T-helper 1 cell treated with Interleukin-12 subunit alpha and Interleukin-12 subunit beta and Interleukin-4 antibody, amounts not matched to agents 30 ng/mL and 1 ng/mL, for 36 hours (primary cell): ENCODE measurements at regions not wholly inside any gene's neighbourhood (a gene's known extent, or its start where the extent isn't known, plus 50 kb on each side); places are given as distances from the start of the nearest gene placed in this dataset.

Experiments used
- intact Hi-C: fragments of 100-400 bp; cut with micrococcal nuclease; formaldehyde crosslinking; loops from one replicate; pipeline ENCODE4 v1.15.1; 2024

DNA sequence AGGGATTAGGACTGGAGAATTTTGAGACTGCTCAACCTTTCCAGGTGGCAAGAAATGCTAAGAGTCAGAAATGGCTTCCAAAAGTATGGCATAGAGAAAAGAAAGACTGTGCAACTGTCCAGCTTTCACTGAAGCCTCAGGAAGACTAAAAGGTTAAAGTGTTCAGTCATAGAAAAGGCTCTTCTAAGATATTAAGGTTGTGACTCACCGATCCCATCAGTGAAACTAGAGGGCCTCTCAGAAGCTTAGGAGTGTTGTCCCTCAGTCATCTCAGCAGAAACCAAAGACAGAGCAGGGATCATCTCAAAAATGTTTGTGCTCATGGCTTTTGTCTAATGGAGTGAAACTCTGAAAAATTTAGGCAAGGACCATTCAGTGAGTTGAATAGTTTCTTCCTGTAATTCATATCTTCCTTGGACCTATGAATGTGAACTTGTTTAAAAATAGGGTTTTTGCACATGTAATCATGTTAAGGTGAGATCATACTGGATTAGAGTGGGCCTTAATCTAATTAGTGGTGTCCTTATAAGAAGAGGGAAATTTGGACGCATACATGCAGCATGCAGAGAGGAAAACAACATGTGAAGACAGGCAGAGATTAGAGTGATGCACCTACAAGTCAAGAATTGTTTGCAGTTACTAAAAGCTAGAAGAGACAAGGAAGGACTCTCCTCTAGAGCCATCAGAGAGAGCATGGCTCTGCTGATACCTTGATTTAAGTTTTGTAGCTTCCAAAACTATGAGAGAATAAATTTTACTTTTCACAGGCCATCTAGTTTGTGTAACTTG, 71.3 kb downstream of the RPE65 start:
- intact Hi-C loops: no loop called here

DNA sequence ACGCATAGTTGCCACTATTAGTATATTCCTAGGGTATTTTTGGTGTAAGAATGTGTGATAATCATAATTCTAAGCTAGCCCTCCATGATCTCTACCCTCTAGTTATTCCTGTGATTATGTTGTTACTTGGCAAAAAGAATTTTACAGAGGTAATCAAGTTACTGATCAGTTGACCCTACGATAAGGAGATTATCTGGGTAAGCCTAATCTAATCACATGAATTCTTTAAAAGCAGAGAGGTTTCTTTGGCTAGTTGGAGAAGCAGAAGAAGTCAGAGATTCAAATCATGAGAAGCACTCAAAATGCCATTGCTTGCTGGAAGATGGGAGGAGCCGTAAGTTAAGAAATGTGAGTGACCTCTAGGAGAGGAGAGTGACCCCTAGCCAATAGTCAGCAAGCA, 72.7 kb downstream of the RPE65 start:
- intact Hi-C loops: no loop called here

DNA sequence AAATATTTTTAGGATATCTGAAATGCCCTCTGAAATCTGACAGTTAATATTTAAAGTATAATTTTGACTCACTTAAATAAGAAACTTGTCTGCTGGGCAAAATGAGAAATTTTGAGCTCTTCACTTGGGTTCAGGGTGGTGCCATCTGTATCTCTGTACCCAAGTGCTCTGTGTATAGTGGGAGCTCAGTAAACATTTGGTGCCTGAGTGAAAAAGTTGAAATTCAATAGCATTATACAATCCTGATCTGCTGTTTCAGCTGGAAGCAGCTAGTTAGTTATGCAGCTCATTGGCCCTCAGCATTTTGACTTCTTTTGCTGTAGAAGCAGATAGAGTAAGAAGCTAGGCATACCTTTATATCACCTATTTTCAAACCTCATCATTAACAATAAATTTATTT, 73.3 kb downstream of the RPE65 start:
- intact Hi-C loops: no loop called here

DNA sequence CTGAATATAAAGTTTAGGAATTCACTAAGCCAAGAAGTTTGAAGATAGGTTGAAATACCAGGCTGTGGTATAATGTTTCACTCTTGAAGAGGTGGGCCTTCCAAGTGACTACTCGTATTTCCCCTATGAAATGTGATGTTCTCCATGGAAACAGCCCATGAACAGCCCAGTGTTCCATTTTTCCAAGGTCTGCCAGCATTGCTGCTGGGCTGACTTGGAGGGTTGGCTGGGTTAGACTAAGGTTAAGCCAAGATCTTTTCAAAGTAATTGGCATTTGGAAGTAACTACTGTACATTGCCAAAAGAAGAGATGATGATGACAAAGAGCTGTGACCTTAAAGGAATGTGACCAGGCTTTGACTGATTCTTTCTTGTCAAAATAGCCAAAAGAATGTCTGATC, 73.8 kb downstream of the RPE65 start:
- intact Hi-C loops: no loop called here

DNA sequence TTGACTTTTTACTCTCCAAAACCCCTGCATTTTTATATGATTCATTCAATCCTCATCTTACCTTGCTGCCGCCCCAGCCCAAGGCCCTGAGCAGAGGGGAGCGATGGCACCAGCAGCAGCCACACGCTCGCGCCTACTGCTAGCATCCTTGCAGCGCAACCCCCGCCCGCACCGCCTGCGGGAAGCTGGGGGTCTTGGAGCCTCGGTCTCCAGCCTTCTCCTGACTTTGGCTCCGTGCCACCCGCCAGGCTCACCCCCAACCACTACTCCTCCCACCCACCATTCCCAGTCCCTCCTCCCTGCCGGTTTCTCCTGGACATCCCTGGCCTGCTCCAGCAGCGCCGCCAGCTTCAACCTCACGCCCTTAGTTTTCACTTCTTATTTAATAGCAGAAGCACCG, 76.6 kb downstream of the RPE65 start:
- intact Hi-C loops: no loop called here

DNA sequence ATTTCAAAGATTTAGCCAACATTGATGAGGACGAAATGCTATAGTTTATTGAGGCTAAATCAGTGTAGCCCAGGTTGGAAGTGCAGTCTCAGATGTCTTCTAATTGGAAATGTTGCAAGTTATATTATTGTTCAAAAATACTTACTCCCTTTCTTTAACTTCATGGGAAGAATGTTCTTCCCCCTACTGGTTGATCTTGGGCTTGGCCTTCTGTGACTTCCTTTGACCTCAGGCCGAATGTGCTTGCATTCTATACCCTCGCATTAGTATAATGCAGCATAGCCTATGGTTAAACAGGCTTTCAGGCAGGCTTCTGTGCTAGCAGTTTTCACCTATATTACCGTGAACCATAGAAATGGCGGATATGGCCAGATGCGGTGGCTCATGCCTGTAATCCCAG, 77.3 kb downstream of the RPE65 start:
- intact Hi-C loops: no loop called here

DNA sequence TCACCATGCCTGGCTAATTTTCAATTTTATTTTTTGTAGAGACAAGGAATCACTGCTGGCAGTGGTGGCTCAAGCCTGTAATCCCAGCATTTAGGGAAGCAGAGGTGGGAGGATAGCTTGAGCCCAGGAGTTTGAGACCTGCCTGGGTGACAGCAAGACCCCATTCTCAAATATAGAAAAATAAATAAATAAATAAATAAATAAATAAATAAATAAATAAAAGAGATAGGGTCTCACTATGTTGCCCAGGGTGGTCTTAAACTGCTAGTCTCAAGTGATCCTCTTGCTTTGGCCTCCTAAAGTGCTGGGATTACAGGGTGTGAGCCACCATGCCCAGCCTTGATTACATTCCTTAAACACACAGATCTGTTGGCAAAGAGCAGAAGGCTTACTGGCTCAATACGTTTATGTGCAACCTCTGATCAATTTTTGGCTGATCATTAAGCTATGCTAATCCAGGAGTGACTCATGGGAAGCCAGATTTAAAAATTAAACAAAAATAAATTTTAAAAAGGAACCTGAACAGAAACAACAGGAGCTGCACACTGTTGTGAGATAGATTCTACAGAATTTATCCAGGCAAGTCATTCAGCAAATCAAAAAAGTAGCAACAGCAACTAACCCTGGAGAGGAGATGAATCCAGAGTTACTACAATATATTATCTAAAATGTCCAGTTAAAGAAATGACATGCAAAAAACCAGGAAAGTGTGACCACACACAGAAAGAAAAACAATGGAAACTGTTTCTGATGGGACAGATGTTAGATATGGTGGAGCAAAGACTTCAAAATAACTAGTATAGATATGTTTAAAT, 79.4 kb downstream of the RPE65 start:
- intact Hi-C loops: no loop called here

DNA sequence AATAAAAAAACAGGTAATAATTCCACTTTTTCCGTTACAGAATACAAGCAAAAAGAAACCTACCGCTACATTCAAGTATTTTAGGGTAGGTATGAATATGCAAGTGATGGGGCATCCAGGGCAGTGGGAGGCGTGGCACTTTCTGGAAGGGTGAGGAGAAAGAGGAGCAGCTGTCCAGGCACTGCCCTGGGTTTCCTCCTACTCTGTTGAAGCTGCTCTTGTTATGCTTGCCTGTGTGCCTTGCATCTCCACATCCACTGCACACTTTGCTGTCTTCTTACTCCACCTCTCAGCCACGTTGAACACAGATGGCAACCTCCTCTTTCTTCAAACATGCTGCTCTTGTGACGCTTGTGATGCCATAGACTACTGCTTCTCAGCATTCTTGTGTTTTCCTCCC, 83.2 kb downstream of the RPE65 start:
- intact Hi-C loops: no loop called here

DNA sequence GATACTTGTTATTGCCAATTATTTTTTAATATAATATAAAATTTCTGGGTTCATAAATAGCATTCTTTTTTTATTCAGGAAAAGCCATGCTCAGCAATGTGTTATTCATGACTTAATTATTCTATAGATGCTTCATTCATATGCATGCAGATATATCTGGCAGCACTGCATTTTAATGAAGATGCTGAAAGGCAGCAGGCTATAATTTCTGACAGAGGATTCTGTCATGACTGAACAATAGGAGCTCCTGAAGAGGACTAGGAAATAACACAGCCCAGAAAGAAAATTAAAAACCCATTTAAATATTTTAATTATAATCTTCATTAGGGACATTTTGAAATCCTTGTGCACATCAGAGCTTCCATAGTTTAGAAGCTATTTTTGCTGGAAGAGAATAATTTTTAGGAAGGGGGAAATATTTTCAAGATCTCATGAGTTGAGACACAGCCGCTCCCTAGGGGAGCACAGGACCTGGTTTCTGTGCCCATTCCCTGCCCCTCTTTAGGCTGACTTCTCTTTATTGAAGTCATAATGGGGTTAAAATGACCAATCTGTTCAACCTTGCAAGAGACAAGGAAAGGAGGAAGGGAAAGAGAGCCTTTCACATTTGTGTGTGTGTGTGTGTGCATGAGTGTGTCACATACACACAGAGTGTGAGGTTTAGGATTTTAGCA, 83.9 kb downstream of the RPE65 start:
- intact Hi-C loops: no loop called here

DNA sequence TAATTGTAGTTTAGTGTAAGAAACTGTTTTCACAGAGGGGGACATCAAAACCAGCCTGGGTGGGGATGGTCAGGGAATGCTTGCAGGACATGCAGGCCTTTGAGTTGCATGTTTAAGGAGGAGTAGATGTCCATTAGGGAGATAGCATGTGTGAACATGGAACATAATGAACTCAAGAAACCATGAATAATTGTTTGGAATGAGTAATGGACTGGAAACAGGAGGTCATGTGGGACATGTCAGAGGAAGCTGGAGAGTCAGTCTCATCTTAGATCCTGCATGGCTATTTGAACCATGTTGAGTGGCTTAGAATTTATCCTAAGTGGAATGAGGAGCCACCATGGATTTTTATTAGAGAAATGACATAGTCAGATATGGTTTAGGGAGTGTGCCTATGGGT, 86.4 kb downstream of the RPE65 start:
- intact Hi-C loops: no loop called here

DNA sequence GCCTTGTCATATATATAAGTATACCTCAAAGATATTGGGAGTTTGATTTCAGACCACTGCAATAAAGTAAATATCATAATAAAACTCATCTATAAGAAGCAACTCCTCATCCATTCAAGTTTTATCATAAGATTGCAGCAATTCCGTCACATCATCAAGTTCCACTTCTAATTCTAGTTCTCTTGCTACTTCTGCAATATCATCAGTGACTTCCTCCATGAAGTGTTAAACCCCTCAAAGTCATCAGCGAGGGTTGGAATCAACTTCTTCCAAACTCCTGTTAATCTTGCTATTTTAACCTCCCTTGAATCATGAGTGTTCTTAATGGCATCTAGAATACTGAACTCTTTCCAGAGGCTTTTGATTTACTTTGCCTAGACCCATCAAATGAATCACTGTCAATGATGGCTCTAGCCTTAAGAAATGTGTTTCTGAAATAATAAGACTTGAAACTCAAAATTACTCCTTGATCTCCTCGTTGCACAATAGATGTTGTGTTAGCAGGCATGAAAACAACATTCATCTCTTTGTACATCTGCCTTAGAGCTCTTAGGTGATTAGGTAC, 88.3 kb downstream of the RPE65 start:
- intact Hi-C loops: no loop called here

DNA sequence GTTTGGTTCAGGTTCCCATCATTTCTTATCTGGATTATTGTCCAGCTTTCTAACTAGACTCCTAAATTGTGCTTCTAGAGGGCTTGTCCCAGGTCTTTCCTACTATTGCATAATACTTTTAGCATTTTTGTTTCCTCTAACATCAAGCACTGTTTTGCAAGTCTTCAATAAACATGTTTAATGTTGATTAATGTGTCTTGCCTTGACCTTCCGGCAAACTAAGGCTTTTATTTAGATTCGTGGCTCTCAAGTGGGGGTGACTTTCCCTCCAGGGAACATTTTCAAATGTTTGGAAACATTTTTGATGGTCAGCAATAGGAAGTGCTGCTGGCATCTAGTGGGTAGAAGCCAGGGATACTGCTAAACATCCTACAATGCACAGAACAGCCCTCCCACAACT, 90.7 kb downstream of the RPE65 start:
- intact Hi-C loops: no loop called here

DNA sequence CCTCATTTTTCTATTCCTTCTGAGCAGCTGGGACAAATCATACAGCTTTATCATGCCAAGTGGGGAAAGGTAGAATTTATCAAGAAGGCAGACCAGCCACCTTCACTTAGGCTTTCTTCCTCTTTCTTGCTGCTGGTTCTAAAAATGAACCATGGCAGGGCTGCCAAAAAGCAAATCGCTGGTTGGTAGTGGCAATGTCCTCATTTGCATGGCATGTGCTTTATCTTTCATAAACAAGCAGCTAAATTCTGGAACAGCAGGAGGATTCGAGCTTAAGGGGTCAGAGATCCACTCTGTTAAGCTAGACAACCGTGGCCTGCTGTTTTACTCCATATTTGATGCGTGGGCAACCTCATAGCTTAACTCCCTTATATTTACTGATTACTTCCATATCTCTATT, 91.3 kb downstream of the RPE65 start:
- intact Hi-C loops: no loop called here

DNA sequence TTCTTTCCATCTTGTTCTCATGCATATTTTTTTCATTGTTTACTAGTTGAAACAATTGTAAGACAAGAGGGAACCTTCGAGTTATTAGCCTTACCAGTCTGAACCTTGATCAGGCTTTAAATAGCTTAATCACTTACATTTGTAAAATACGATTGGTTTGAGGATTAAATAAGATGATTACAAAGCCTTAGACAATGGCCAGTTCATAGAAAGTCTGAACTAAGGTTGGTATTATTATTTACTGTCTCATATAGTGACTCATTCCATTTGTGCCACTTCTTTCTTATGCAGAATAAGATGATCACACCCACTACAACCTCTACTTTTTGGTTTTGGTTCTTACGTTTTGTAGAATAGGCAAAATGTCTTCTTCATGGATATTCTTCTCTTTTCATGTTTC, 94.1 kb downstream of the RPE65 start:
- intact Hi-C loops: no loop called here

DNA sequence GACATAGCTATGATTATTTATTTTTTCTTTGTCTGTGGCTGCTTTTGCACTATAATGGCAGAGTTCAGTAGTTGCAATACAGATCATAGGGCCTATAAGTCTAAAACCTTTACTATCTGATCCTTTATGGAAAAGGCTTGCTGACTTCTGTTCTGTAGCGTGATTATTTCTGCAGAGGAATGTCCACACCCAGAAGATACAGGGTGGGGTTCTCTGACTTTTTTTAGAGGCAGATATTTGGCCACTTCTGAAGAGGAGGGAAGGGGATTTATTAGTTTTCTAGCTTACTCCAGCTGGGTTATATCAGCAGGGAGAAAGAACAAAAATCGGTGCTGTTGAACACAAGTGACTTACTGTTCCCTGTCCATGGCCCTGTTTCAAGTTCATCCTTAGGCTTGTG, 97.6 kb downstream of the RPE65 start:
- intact Hi-C loops: no loop called here

DNA sequence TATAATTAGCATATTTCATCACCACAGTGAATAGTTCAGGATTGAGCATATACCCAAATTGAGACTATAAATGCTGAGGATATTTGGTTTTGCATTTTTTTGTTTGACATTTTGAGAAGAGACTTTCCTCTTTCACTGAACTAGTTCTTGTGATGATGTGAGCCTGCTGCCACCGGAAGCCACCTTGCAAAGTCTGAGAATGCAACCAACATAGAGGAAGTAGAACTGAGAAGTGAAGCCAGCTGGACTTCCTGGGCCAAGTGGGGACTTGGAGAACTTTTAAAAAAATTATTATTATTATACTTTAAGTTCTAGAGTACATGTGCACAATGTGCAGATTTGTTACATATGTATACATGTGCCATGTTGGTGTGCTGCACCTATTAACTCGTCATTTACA, 102.3 kb downstream of the RPE65 start:
- intact Hi-C loops: no loop called here

DNA sequence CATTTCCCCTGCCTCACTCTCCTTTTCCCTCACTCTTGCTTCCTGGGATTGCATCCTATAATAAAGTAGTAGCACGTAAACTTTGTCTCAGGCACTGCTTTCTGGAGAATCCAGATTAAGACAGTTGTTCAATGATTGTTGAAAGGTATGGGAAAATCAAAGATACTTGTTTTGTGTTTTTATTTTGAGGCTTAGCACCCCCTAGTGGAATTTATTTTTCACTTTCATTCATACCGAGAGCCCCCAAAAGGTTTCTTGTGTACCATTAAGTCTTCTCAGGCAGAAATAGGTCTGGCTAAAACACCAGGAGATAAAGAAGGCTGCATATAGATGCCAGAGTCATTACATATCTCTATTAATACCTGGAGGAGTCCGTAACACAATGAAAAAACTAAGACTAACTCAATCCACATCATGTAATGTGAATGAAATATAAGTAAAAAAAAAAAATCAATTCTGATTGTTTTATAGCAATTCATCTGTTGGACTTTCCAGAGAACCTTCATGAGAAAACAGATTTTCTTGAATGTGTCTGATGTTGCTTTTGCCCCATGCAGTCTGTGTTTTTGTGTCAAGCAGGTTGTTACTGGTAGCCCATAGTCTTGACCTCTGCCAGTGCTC, 103.5 kb downstream of the RPE65 start:
- intact Hi-C loops: loop anchor here (1.0 kb wide), 3 partner anchors 226 to 496 kb away; no protein-coding TSS in a partner anchor

DNA sequence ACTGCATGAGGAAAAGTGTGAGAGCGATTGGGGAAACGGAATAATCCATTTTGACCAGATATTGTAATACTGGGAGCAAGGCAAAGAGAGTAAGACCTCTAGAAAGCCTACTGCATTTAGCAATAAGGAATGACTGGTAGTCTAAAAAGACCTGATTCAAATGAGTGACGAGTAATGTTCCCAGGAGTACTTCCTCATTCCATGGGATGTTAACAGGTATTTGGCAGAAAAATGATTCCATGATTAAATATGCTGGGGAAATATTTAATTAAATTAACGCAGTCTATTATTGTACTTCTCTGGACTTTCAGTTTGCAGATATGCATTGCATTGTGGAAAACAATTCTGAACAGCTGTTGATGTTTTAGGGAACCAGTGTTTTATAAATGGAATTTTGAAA, 105.5 kb downstream of the RPE65 start:
- intact Hi-C loops: loop anchor here (5.0 kb wide), 1 partner anchor 577 kb away; no protein-coding TSS in a partner anchor

DNA sequence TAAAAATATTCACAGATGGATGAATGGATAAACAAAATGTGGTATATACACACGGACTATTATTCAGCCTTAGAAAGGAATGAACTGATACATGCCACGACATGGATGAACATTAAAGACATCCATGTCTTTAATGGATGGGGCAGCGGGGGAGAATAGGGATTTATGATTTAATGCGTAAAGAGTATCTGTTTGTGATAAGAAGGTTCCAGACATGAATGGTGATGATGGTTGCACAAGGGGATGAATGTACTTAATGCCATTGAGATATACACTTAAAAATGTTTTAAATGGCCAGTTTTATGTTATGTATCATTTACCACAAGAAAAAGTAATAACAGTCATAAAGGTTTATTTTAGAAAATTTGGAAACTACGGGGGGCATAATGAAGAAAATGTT, 108.6 kb upstream of the WLS start:
- intact Hi-C loops: loop anchor here (5.0 kb wide), 1 partner anchor 574 kb away; no protein-coding TSS in a partner anchor

DNA sequence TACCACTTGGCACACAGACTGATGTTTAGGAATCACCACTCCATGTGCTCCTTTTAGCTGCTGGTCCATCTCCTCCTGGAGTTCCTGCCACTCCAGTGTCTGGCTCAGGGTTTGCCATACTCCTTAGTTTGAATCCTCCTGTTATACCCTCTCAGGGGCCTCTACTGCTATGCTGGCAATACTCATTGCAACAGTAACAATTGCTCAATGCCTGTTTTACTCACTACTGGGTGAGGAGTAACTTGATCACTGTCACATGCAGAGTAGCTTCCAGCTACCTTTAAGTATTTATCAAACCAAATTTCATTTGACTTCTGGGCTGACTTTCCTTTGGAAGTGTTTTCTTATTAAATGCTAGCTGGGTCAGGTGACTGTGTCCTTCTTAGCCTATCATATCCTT, 107.2 kb upstream of the WLS start:
- intact Hi-C loops: no loop called here

DNA sequence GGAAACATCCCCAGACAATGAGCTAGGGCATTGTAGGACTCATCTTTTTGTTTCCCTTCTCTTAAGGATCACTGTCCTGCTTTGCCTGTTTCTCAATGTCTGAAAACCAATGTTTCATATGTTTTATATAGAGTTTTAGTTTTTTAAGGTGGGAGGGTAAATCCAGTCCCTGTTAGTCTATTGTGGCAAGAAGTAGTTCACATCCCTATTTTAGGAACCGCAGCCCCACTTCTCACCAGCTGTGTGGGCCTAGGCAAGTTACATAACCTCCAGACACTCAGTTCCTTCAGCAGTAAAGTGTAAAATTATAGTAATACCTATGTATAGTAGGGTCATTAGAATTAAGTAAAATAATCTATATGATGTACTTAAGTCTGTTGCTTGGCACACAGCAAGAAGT, 105.8 kb upstream of the WLS start:
- intact Hi-C loops: no loop called here
